ENCODE measurements at regions not wholly inside any gene's neighbourhood (a gene's known extent, or its start where the extent isn't known, plus 50 kb on each side); places are given as distances from the start of the nearest gene placed in this dataset.

DNA sequence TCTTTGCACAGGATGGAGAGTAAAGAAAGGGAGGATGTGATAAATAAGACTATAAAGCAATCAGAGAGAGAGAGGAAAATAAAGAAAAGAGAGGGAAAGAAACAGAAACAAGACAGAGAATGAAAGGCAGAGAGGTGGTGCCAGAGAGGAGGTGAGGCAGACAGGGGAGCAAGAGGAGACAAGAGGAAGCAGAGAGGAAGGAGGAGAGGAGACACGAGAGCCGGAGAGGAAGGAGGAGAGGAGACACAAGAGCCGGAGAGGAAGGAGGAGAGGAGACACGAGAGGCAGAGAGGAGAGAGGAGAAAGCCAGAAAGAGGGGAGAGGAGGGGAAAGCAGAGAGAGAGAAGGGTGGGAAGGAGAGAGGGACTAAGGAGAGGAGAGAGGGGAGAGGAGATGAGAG, 125.2 kb downstream of the PAPOLA start:
- TF ChIP-seq, protein P1, sequence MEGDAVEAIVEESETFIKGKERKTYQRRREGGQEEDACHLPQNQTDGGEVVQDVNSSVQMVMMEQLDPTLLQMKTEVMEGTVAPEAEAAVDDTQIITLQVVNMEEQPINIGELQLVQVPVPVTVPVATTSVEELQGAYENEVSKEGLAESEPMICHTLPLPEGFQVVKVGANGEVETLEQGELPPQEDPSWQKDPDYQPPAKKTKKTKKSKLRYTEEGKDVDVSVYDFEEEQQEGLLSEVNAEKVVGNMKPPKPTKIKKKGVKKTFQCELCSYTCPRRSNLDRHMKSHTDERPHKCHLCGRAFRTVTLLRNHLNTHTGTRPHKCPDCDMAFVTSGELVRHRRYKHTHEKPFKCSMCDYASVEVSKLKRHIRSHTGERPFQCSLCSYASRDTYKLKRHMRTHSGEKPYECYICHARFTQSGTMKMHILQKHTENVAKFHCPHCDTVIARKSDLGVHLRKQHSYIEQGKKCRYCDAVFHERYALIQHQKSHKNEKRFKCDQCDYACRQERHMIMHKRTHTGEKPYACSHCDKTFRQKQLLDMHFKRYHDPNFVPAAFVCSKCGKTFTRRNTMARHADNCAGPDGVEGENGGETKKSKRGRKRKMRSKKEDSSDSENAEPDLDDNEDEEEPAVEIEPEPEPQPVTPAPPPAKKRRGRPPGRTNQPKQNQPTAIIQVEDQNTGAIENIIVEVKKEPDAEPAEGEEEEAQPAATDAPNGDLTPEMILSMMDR (IDR thresholded peaks at IDR 0.05): no peak
- TF ChIP-seq POLR2A (IDR thresholded peaks at IDR 0.05): no peak
